ENCODE measurements at regions not wholly inside any gene's neighbourhood (a gene's known extent, or its start where the extent isn't known, plus 50 kb on each side); places are given as distances from the start of the nearest gene placed in this dataset.

GRCh38 chr6:25018568-25018954 lies 82.8 kb upstream of the RIPOR2 start:
- no peak for DNase-seq
- Mint-ChIP-seq H3K4me1 (peaks cover 20% of the 10 kb centered on the region), H3K4me3 (no peak overlapping the region), H3K27ac (no peak overlapping the region), H3K27me3 (ENCODE audit: insufficient read depth) (no peaks in the 10 kb centered on the region), H3K36me3 (ENCODE audit: low read depth) (no peaks in the 10 kb centered on the region), H3K9me3 (no peaks in the 10 kb centered on the region)
- Histone ChIP-seq H3K27me3 (ENCODE audit: control insufficient read depth, insufficient read depth, low read length, poor library complexity, severe bottlenecking) (no peaks in the 10 kb centered on the region), H3K4me1 (ENCODE audit: control insufficient read depth, insufficient read depth, low read length) (no peaks in the 10 kb centered on the region), H3K9ac (ENCODE audit: extremely low read depth, low read length, poor library complexity, severe bottlenecking) (no peak overlapping the region), H3K27ac (ENCODE audit: low read depth, low read length) (no peak overlapping the region), H3K4me3 (ENCODE audit: low read length) (no peak overlapping the region), H3K36me3 (ENCODE audit: control insufficient read depth, insufficient read depth, low read length) (no peaks in the 10 kb centered on the region), H3K9me3 (ENCODE audit: control insufficient read depth, low read length) (no peaks in the 10 kb centered on the region)
- 88% methylated on average over 4 of the region's 4 CpGs; no CpG with 5 or more reads in 1 of the 2 experiments for WGBS, 2 experiments (ENCODE audit: insufficient coverage in 1 of 2, insufficient read length in 1 of 2)
- TF ChIP-seq, protein P1, sequence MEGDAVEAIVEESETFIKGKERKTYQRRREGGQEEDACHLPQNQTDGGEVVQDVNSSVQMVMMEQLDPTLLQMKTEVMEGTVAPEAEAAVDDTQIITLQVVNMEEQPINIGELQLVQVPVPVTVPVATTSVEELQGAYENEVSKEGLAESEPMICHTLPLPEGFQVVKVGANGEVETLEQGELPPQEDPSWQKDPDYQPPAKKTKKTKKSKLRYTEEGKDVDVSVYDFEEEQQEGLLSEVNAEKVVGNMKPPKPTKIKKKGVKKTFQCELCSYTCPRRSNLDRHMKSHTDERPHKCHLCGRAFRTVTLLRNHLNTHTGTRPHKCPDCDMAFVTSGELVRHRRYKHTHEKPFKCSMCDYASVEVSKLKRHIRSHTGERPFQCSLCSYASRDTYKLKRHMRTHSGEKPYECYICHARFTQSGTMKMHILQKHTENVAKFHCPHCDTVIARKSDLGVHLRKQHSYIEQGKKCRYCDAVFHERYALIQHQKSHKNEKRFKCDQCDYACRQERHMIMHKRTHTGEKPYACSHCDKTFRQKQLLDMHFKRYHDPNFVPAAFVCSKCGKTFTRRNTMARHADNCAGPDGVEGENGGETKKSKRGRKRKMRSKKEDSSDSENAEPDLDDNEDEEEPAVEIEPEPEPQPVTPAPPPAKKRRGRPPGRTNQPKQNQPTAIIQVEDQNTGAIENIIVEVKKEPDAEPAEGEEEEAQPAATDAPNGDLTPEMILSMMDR (conservative IDR thresholded peaks at IDR 0.05) = no peak

DNA sequence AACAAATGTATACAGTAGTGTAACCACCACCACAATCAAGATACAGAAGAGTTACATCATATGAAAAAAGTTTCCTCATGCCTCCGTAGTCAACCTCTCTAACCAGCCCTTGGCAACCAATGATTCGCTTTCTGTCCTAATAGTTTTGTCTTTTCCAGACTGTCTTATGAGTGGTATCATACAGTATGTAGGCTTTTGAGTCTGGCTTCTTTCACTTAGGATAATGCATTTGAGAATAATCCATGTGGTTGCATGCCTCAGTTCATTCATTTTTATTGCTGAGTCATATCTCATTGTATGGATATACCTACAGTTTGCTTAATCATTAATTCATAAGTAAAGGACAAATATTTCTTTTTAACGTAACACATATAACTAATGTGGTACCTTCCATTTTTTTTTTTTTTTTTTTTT lies 86.4 kb upstream of the RIPOR2 start:
- no peaks in the 10 kb centered on the region for H3K9me3 ChIP-seq (ENCODE audit: control insufficient read depth, low read length)

GRCh38 chr6:25023781-25024180 lies 88.0 kb upstream of the RIPOR2 start:
- H3K9me3 ChIP-seq (ENCODE audit: control insufficient read depth, low read length) = no peaks in the 10 kb centered on the region
- Mint-ChIP-seq H3K9me3 (no peaks in the 10 kb centered on the region), H3K27me3 (ENCODE audit: insufficient read depth) (no peaks in the 10 kb centered on the region), H3K27ac (no peak overlapping the region), H3K4me1 (peaks cover 8% of the 10 kb centered on the region), H3K36me3 (ENCODE audit: low read depth) (no peaks in the 10 kb centered on the region), H3K4me3 (no peak overlapping the region)
- TF ChIP-seq, protein P1 (conservative IDR thresholded peaks at IDR 0.05) = no peak
- no peaks in the 10 kb centered on the region for H3K4me1 ChIP-seq (ENCODE audit: control insufficient read depth, insufficient read depth, low read length)
- H3K27ac ChIP-seq (ENCODE audit: low read depth, low read length) = no peak overlapping the region
- no peaks in the 10 kb centered on the region for H3K27me3 ChIP-seq (ENCODE audit: control insufficient read depth, insufficient read depth, low read length, poor library complexity, severe bottlenecking)
- H3K36me3 ChIP-seq (ENCODE audit: control insufficient read depth, insufficient read depth, low read length) = no peaks in the 10 kb centered on the region
- H3K9ac ChIP-seq (ENCODE audit: extremely low read depth, low read length, poor library complexity, severe bottlenecking) = no peak overlapping the region
- DNase-seq = no peak
- 94% methylated on average over 21 to 22 of the region's 22 CpGs for WGBS, 2 experiments (ENCODE audit: insufficient coverage in 1 of 2, insufficient read length in 1 of 2)
- H3K4me3 ChIP-seq (ENCODE audit: low read length) = no peak overlapping the region

More for the DNA sequence above, 86.4 kb upstream of the RIPOR2 start:
- Mint-ChIP-seq H3K27me3 (ENCODE audit: insufficient read depth) (no peaks in the 10 kb centered on the region), H3K36me3 (ENCODE audit: low read depth) (no peaks in the 10 kb centered on the region), H3K4me3 (no peak overlapping the region), H3K4me1 (peaks cover 16% of the 10 kb centered on the region), H3K27ac (no peak overlapping the region), H3K9me3 (no peaks in the 10 kb centered on the region)
- TF ChIP-seq, protein P1 (conservative IDR thresholded peaks at IDR 0.05) = no peak
- no peaks in the 10 kb centered on the region for H3K36me3 ChIP-seq (ENCODE audit: control insufficient read depth, insufficient read depth, low read length)
- no peaks in the 10 kb centered on the region for H3K27me3 ChIP-seq (ENCODE audit: control insufficient read depth, insufficient read depth, low read length, poor library complexity, severe bottlenecking)
- no peak for DNase-seq
- WGBS, 2 experiments (ENCODE audit: insufficient coverage in 1 of 2, insufficient read length in 1 of 2) = 98% methylated on average over 2 of the region's 3 CpGs; no CpG with 5 or more reads in 1 of the 2 experiments
- H3K9ac ChIP-seq (ENCODE audit: extremely low read depth, low read length, poor library complexity, severe bottlenecking) = no peak overlapping the region
- H3K27ac ChIP-seq (ENCODE audit: low read depth, low read length) = no peak overlapping the region
- H3K4me1 ChIP-seq (ENCODE audit: control insufficient read depth, insufficient read depth, low read length) = no peaks in the 10 kb centered on the region
- H3K4me3 ChIP-seq (ENCODE audit: low read length) = no peak overlapping the region
